NCI-H748 (cell line): ENCODE measurements at regions not wholly inside any gene's neighbourhood (a gene's known extent, or its start where the extent isn't known, plus 50 kb on each side); places are given as distances from the start of the nearest gene placed in this dataset.
A peak's percentile ranks its signal among the peaks of the same experiment; 100 is the strongest.
"Not testable (repeated sequence)": the region's sequence is repeated elsewhere in the genome, so short reads cannot be mapped to it uniquely, and the experiment has no call there.

Experiments used
- DNase-seq: peaks from one replicate; lab custom pipeline; 2025; ENCODE audit not compliant: unreplicated experiment; lab: John Stamatoyannopoulos, UW

GRCh38 chr13:74554569-74555275 is 420.5 kb upstream of the KLF12 start:
- no peak for DNase-seq

GRCh38 chr13:74550039-74550438 is 415.8 kb upstream of the KLF12 start:
- DNase-seq: no peak

- not testable (repeated sequence) for DNase-seq
Measured at GRCh38 chr13:74536649-74537048, 402.4 kb upstream of the KLF12 start.

- no peak for DNase-seq
Measured at GRCh38 chr13:74533226-74533625, 399.0 kb upstream of the KLF12 start.

GRCh38 chr13:74530011-74530410 is 395.8 kb upstream of the KLF12 start:
- no peak for DNase-seq

- no peak for DNase-seq
Measured at GRCh38 chr13:74528734-74529513, 394.7 kb upstream of the KLF12 start.

- DNase-seq: no peak
Measured at GRCh38 chr13:74523057-74523456, 388.9 kb upstream of the KLF12 start.

- DNase-seq: no peak
Measured at GRCh38 chr13:74511523-74511922, 377.3 kb upstream of the KLF12 start.

- DNase-seq: no peak
Measured at GRCh38 chr13:74487091-74487722, 353.0 kb upstream of the KLF12 start.

- no peak for DNase-seq
Measured at GRCh38 chr13:74485757-74486156, 351.6 kb upstream of the KLF12 start.

GRCh38 chr13:74479124-74479523 is 344.9 kb upstream of the KLF12 start:
- no peak for DNase-seq

- no peak for DNase-seq
Measured at GRCh38 chr13:74476788-74477187, 342.6 kb upstream of the KLF12 start.

GRCh38 chr13:74476365-74476764 is 342.2 kb upstream of the KLF12 start:
- no peak for DNase-seq

- peak; percentile 10 for DNase-seq
Measured at GRCh38 chr13:74466864-74467263, 332.7 kb upstream of the KLF12 start.

- peak; percentile 4 for DNase-seq
Measured at GRCh38 chr13:74466020-74466419, 331.8 kb upstream of the KLF12 start.

- DNase-seq: peak; percentile 43
Measured at GRCh38 chr13:74465271-74465670, 331.1 kb upstream of the KLF12 start.

GRCh38 chr13:74464670-74465069 is 330.5 kb upstream of the KLF12 start:
- peak; percentile 60 for DNase-seq

GRCh38 chr13:74461011-74461410 is 326.8 kb upstream of the KLF12 start:
- DNase-seq: no peak

GRCh38 chr13:74452881-74453280 is 318.7 kb upstream of the KLF12 start:
- no peak for DNase-seq

- no peak for DNase-seq
Measured at GRCh38 chr13:74452176-74452575, 318.0 kb upstream of the KLF12 start.

- DNase-seq: no peak
Measured at GRCh38 chr13:74450964-74451363, 316.8 kb upstream of the KLF12 start.

GRCh38 chr13:74450525-74450845 is 316.3 kb upstream of the KLF12 start:
- DNase-seq: no peak
